Daoy (cell line): ENCODE measurements at regions not wholly inside any gene's neighbourhood (a gene's known extent, or its start where the extent isn't known, plus 50 kb on each side); places are given as distances from the start of the nearest gene placed in this dataset.

Experiments used
- DNase-seq: peaks from one replicate; pipeline ENCODE4 v3.0.0-alpha.2; 2015; ENCODE audit warnings: low read depth

GRCh38 chr5:161134083-161134482 is 282.1 kb upstream of the ATP10B start:
- DNase-seq = no peak

GRCh38 chr5:161115941-161116340 is 263.9 kb upstream of the ATP10B start:
- no peak for DNase-seq

- DNase-seq = no peak
These were observed 260.4 kb upstream of the ATP10B start for GRCh38 chr5:161112371-161112770.

GRCh38 chr5:161105525-161105924 is 253.5 kb upstream of the ATP10B start:
- no peak for DNase-seq

GRCh38 chr5:161098516-161098915 is 246.5 kb upstream of the ATP10B start:
- DNase-seq = no peak

- DNase-seq = no peak
These were observed 244.6 kb upstream of the ATP10B start for GRCh38 chr5:161096581-161096980.

- DNase-seq = no peak
These were observed 243.9 kb upstream of the ATP10B start for GRCh38 chr5:161095953-161096352.

GRCh38 chr5:161094411-161094810 is 242.4 kb upstream of the ATP10B start:
- DNase-seq = peak; percentile 9

GRCh38 chr5:161093100-161093499 is 241.1 kb upstream of the ATP10B start:
- DNase-seq = no peak

GRCh38 chr5:161089569-161089968 is 237.6 kb upstream of the ATP10B start:
- no peak for DNase-seq

GRCh38 chr5:161086461-161086860 is 234.4 kb upstream of the ATP10B start:
- DNase-seq = peak; percentile 17

- DNase-seq = no peak
These were observed 233.0 kb upstream of the ATP10B start for GRCh38 chr5:161085056-161085455.

- DNase-seq = no peak
These were observed 232.1 kb upstream of the ATP10B start for GRCh38 chr5:161084115-161084514.

- DNase-seq = no peak
These were observed 226.8 kb upstream of the ATP10B start for GRCh38 chr5:161078793-161079192.

GRCh38 chr5:161077936-161078545 is 226.0 kb upstream of the ATP10B start:
- DNase-seq = no peak

- DNase-seq = no peak
These were observed 225.5 kb upstream of the ATP10B start for GRCh38 chr5:161077496-161077895.

- DNase-seq = no peak
These were observed 212.8 kb upstream of the ATP10B start for GRCh38 chr5:161064781-161065180.

- DNase-seq = no peak
These were observed 212.3 kb upstream of the ATP10B start for GRCh38 chr5:161064297-161064696.

- no peak for DNase-seq
These were observed 206.8 kb upstream of the ATP10B start for GRCh38 chr5:161058781-161059180.

GRCh38 chr5:161051920-161052500 is 200.0 kb upstream of the ATP10B start:
- no peak for DNase-seq

- no peak for DNase-seq
These were observed 195.0 kb upstream of the ATP10B start for GRCh38 chr5:161047024-161047423.

GRCh38 chr5:161042862-161043261 is 190.9 kb upstream of the ATP10B start:
- no peak for DNase-seq

GRCh38 chr5:161042443-161042842 is 190.4 kb upstream of the ATP10B start:
- DNase-seq = no peak

- no peak for DNase-seq
These were observed 188.8 kb upstream of the ATP10B start for GRCh38 chr5:161040818-161041217.
